ENCODE measurements at regions not wholly inside any gene's neighbourhood (a gene's known extent, or its start where the extent isn't known, plus 50 kb on each side); places are given as distances from the start of the nearest gene placed in this dataset.

- ChIA-PET POLR2A (ENCODE audit: unreplicated experiment) (no interaction called here), CTCF (no interaction called here)
- H3K4me2 ChIP-seq (ENCODE audit: low read depth, low read length) = no peak overlapping the region
- in situ Hi-C loops (cut with MboI; ENCODE audit: low sequenced_read_pairs) (no loop called here), dilution Hi-C loops (cut with HindIII; ENCODE audit: low sequenced_read_pairs, unreplicated experiment) (no loop called here), intact Hi-C loops (cut with micrococcal nuclease) (no loop called here)
- H3K56ac ChIP-seq (ENCODE audit: extremely low read depth, insufficient read depth, low read length) = no peak overlapping the region
- H3K79me1 ChIP-seq (ENCODE audit: low read depth in 1 of 2, low read length in 2 of 2) = no peaks in the 10 kb centered on the region
- TF ChIP-seq MXI1 (IDR thresholded peaks at IDR 0.05; ENCODE audit: borderline replicate concordance, low read depth, low read length) (no peak), RCOR1 (IDR thresholded peaks at IDR 0.05; ENCODE audit: insufficient replicate concordance, low read length) (no peak), CEBPB (IDR thresholded peaks at IDR 0.05; ENCODE audit: low read depth, low read length) (no peak), USF2 (IDR thresholded peaks at IDR 0.05; ENCODE audit: low read depth, low read length) (no peak), CTCF (conservative IDR thresholded peaks at IDR 0.05; ENCODE audit: low read depth, low read length) (no peak)
- H3K14ac ChIP-seq (replicated peaks; ENCODE audit: low read depth, low read length) = no peak overlapping the region
- H3K36me3 ChIP-seq (ENCODE audit: control insufficient read depth, insufficient read depth, low read length) = no peaks in the 10 kb centered on the region
- DNase-seq (peak; percentile 20), ATAC-seq (ENCODE audit: low read depth) (no peak)
- H2AK9ac ChIP-seq (replicated peaks; ENCODE audit: low read depth, low read length, poor library complexity) = no peak overlapping the region
- no peak overlapping the region for H3K18ac ChIP-seq (ENCODE audit: low read depth, low read length)
- H3K4ac ChIP-seq (ENCODE audit: low read depth, low read length) = no peak overlapping the region
- no peaks in the 10 kb centered on the region for H3K9me1 ChIP-seq (ENCODE audit: insufficient read depth, low read length)
- H4K8ac ChIP-seq (ENCODE audit: low read depth in 2 of 2, low read length in 2 of 2) = no peak overlapping the region
- no peak overlapping the region for H2BK120ac ChIP-seq (ENCODE audit: low read depth, low read length)
- no peak overlapping the region for H2BK5ac ChIP-seq (ENCODE audit: low read depth, low read length, poor library complexity, severe bottlenecking)
- no peak overlapping the region for H3K4me3 ChIP-seq (ENCODE audit: insufficient read depth, low read depth, low read length)
- no peak overlapping the region for H4K5ac ChIP-seq (ENCODE audit: low read depth, low read length)
- H2AK5ac ChIP-seq (ENCODE audit: low read depth, low read length) = no peak overlapping the region
- no peak overlapping the region for H2BK15ac ChIP-seq (ENCODE audit: low read depth, low read length)
- no peak overlapping the region for H2AFZ ChIP-seq (replicated peaks; ENCODE audit: low read length, poor library complexity)
- no peak overlapping the region for H3K27ac ChIP-seq (ENCODE audit: insufficient read depth, low read length)
- no CpG with 5 or more reads among the region's 5 CpGs for WGBS, 2 experiments (ENCODE audit: extremely low coverage in 2 of 2, insufficient read length in 1 of 2)
- no peak overlapping the region for H3K9ac ChIP-seq (ENCODE audit: low read depth, low read length)
- no peaks in the 10 kb centered on the region; the same call in 1 of the 2 replicates for H3K9me3 ChIP-seq (ENCODE audit: control insufficient read depth, insufficient read depth, low read length)
- no peak overlapping the region for H4K91ac ChIP-seq (ENCODE audit: insufficient read depth, low read depth, low read length)
- H2BK20ac ChIP-seq (ENCODE audit: low read depth, low read length) = no peak overlapping the region
- no peak overlapping the region for H3K23ac ChIP-seq (ENCODE audit: low read depth, low read length)
- no peaks in the 10 kb centered on the region for H4K20me1 ChIP-seq (ENCODE audit: insufficient read depth, low read length)
- no peaks in the 10 kb centered on the region for H3K4me1 ChIP-seq (ENCODE audit: control insufficient read depth, insufficient read depth, low read length)
- BruUV-seq (replicated peaks) = no TSS peak
- H3K27me3 ChIP-seq (ENCODE audit: control insufficient read depth, insufficient read depth, low read length) = peaks cover 2% of the 10 kb centered on the region; the same call in 1 of the 2 replicates
These were observed 122.1 kb downstream of the TMEM17 start for GRCh38 chr2:62383846-62384245.

Measured in IMR-90 (cell line).